ENCODE measurements at regions not wholly inside any gene's neighbourhood (a gene's known extent, or its start where the extent isn't known, plus 50 kb on each side); places are given as distances from the start of the nearest gene placed in this dataset.

GRCh38 chr9:111163716-111164389 lies 125.6 kb upstream of the LPAR1 start:
- TF ChIP-seq CTCF (IDR thresholded peaks at IDR 0.05) (no peak), EP300 (IDR thresholded peaks at IDR 0.05) (peak in 1 of 2 donors; percentile 54), POLR2A (IDR thresholded peaks at IDR 0.05) (no peak)
- Histone ChIP-seq H3K27ac (peak overlapping the region in 2 of 4 donors; percentile 53 to 79), H3K4me1 (peaks cover 0 to 31% (median 0%) of the 10 kb centered on the region in 4 donors), H3K36me3 (no peaks in the 10 kb centered on the region), H3K27me3 (no peaks in the 10 kb centered on the region), H3K4me3 (no peak overlapping the region), H3K9me3 (peaks cover 0 to 10% (median 0%) of the 10 kb centered on the region in 4 donors)
- 46 to 50% methylated on average over 5 of the region's 5 CpGs for WGBS, 2 donors
- DNase-seq (ENCODE audit: low spot score in 2 of 2): peak in 1 of 2 donors; percentile 22

GRCh38 chr9:111162026-111162425 lies 123.8 kb upstream of the LPAR1 start:
- H3K27ac ChIP-seq: no peak overlapping the region
- no peaks in the 10 kb centered on the region for H3K27me3 ChIP-seq
- H3K36me3 ChIP-seq: no peaks in the 10 kb centered on the region
- H3K4me1 ChIP-seq: peaks cover 0 to 35% (median 0%) of the 10 kb centered on the region in 4 donors
- no peak overlapping the region for H3K4me3 ChIP-seq
- TF ChIP-seq EP300 (IDR thresholded peaks at IDR 0.05): no peak
- TF ChIP-seq POLR2A (IDR thresholded peaks at IDR 0.05): no peak
- no peak for TF ChIP-seq CTCF (IDR thresholded peaks at IDR 0.05)
- 89 to 93% methylated on average over 3 of the region's 3 CpGs for WGBS, 2 donors
- peaks cover 0 to 6% (median 0%) of the 10 kb centered on the region in 4 donors for H3K9me3 ChIP-seq
- DNase-seq (ENCODE audit: low spot score in 2 of 2): no peak

GRCh38 chr9:111161015-111161415 lies 122.7 kb upstream of the LPAR1 start:
- DNase-seq (ENCODE audit: low spot score in 2 of 2): no peak
- Histone ChIP-seq H3K27me3 (no peaks in the 10 kb centered on the region), H3K4me3 (no peak overlapping the region), H3K36me3 (no peaks in the 10 kb centered on the region), H3K27ac (peak overlapping the region in 1 of 4 donors; percentile 23), H3K4me1 (peaks cover 0 to 35% (median 0%) of the 10 kb centered on the region in 4 donors), H3K9me3 (no peaks in the 10 kb centered on the region)
- TF ChIP-seq EP300 (IDR thresholded peaks at IDR 0.05) (peak in 1 of 2 donors; percentile 28), CTCF (IDR thresholded peaks at IDR 0.05) (no peak)
- 59 to 62% methylated on average over 3 of the region's 3 CpGs for WGBS, 2 donors

GRCh38 chr9:111158999-111159398 lies 120.7 kb upstream of the LPAR1 start:
- H3K36me3 ChIP-seq: no peaks in the 10 kb centered on the region
- H3K4me1 ChIP-seq: peaks cover 0 to 28% (median 0%) of the 10 kb centered on the region in 4 donors
- H3K27ac ChIP-seq: no peak overlapping the region
- no peaks in the 10 kb centered on the region for H3K9me3 ChIP-seq
- no peak for DNase-seq (ENCODE audit: low spot score in 2 of 2)
- H3K27me3 ChIP-seq: no peaks in the 10 kb centered on the region
- TF ChIP-seq CTCF (IDR thresholded peaks at IDR 0.05): no peak
- TF ChIP-seq EP300 (IDR thresholded peaks at IDR 0.05): no peak
- no peak for TF ChIP-seq POLR2A (IDR thresholded peaks at IDR 0.05)
- H3K4me3 ChIP-seq: no peak overlapping the region
- 84 to 87% methylated on average over 2 of the region's 2 CpGs for WGBS, 2 donors

- no peak overlapping the region for H3K4me3 ChIP-seq
- no peak overlapping the region for H3K27ac ChIP-seq
- no peaks in the 10 kb centered on the region for H3K9me3 ChIP-seq
- no peaks in the 10 kb centered on the region for H3K27me3 ChIP-seq
- no peaks in the 10 kb centered on the region for H3K36me3 ChIP-seq
- 71 to 74% methylated on average over 1 of the region's 1 CpG for WGBS, 2 donors
- peak in 1 of 2 donors; percentile 33 for DNase-seq (ENCODE audit: low spot score in 2 of 2)
- peaks cover 0 to 25% (median 0%) of the 10 kb centered on the region in 4 donors for H3K4me1 ChIP-seq
- TF ChIP-seq POLR2A (IDR thresholded peaks at IDR 0.05): no peak
- TF ChIP-seq CTCF (IDR thresholded peaks at IDR 0.05): no peak
- TF ChIP-seq EP300 (IDR thresholded peaks at IDR 0.05): peak in 1 of 2 donors; percentile 43
Measured at GRCh38 chr9:111158363-111158762, 120.1 kb upstream of the LPAR1 start.
